Gastrocnemius medialis (tissue), 4 donors: ENCODE measurements at regions not wholly inside any gene's neighbourhood (a gene's known extent, or its start where the extent isn't known, plus 50 kb on each side); places are given as distances from the start of the nearest gene placed in this dataset.
A peak's percentile ranks its signal among the peaks of the same experiment; 100 is the strongest.

ENCODE experiments used
- ATAC-seq, 2 donors: fragments of 150-250 bp; one replicate each; pipeline ENCODE4 v1.9.1; 2016
- DNase-seq, 2 donors: peaks; one replicate each; pipeline ENCODE4 v3.0.0-alpha.2; 2019
- H3K27ac ChIP-seq, 4 donors: fragments of 200-600 bp; sonication (generic); 1 replicate in 1 of 4; 2 replicates in 3 of 4; pipeline ENCODE4 v1.5.1; 2016 to 2018; ENCODE audit warnings: mild to moderate bottlenecking in 2 of 4, moderate library complexity in 1 of 4
- H3K27me3 ChIP-seq, 3 donors: fragments of 200-600 bp; sonication (generic) in 2 of 3; 1 replicate in 1 of 3; 2 replicates in 2 of 3; pipeline versions ENCODE4 v1.5.1 to v1.6.0; 2016 to 2019; ENCODE audit warnings: mild to moderate bottlenecking in 1 of 3, moderate library complexity in 1 of 3
- H3K36me3 ChIP-seq, 2 donors: fragments of 200-600 bp; sonication (generic) in 1 of 2; one replicate each; pipeline ENCODE4 v1.5.1; 2017 to 2018
- H3K4me1 ChIP-seq, 2 donors: fragments of 200-600 bp; sonication (generic) in 1 of 2; one replicate each; pipeline ENCODE4 v1.5.1; 2016 to 2017; ENCODE audit warnings: mild to moderate bottlenecking in 2 of 2
- H3K4me3 ChIP-seq, 4 donors: fragments of 200-600 bp; sonication (generic) in 3 of 4; 1 replicate in 1 of 4; 2 replicates in 3 of 4; pipeline ENCODE4 v1.5.1; 2016 to 2019; ENCODE audit warnings: mild to moderate bottlenecking in 2 of 4
- H3K9me3 ChIP-seq, 3 donors: fragments of 200-600 bp; sonication (generic) in 2 of 3; 1 replicate in 1 of 3; 2 replicates in 2 of 3; pipeline ENCODE4 v1.5.1; 2016 to 2019
- POLR2A ChIP-seq, 2 donors: fragments of 450-650 bp; IDR thresholded peaks; one replicate each; pipeline ENCODE4 v1.6.1; 2017; ENCODE audit warnings: antibody characterized with exemption in 2 of 2, mild to moderate bottlenecking in 2 of 2, moderate library complexity in 2 of 2
- in situ Hi-C, 4 donors: fragments of 200-750 bp; cut with MboI; loops; one replicate each; pipeline versions ENCODE4 v1.15.0 to v1.8.0; 2017; ENCODE audit warnings: low sequenced_read_pairs in 4 of 4
- intact Hi-C: fragments of 100-400 bp; cut with DNase I; formaldehyde crosslinking; loops from one replicate; pipeline ENCODE4 v1.15.1; 2023; ENCODE audit warnings: low total_unique reads
- TF ChIP-seq, protein P1 (sequence below), 5 experiments: fragments of 450-650 bp in 3 of 5; fragments of 200-600 bp in 2 of 5; sonication (generic) in 2 of 5; IDR thresholded peaks in 4 of 5; conservative IDR thresholded peaks in 1 of 5; 1 replicate in 4 of 5; 2 replicates in 1 of 5; pipeline ENCODE4 v1.5.1; 2016 to 2019; ENCODE audit warnings: antibody characterized with exemption in 5 of 5, mild to moderate bottlenecking in 3 of 5, moderate library complexity in 3 of 5

DNA sequence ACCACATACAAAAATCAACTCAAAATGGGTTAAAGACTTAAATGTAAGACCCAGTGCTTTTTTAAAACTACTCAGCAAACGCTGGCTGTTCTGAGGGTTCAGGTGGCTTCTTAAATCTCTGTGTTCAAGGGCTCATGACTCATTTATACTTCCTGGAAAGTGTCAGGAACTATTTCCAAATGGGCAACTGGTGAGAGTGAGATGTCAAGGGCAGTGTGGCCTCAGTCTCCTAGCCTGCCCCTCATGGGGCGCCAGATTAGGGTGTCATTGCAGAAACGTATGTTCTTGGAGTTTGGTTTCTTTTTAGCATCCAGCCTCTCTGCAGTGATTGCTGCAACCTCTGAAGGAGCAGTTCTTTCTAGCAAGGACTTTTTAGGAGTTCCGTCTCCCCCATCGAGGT is 485.4 kb downstream of the TNS1 start:
- intact Hi-C loops (loop anchor here (10.0 kb wide), 1 partner anchor 197 kb away; no protein-coding TSS in a partner anchor), in situ Hi-C loops (loop anchor here (10.0 to 25.0 kb wide), 8 partner anchors 195 to 1005 kb away; no protein-coding TSS in a partner anchor)
- ATAC-seq (peak; percentile 75 to 92), DNase-seq (peak in 1 of 2 donors; percentile 24)
- H3K4me3 ChIP-seq = no peak overlapping the region
- TF ChIP-seq POLR2A (IDR thresholded peaks at IDR 0.05) = no peak
- TF ChIP-seq, protein P1, sequence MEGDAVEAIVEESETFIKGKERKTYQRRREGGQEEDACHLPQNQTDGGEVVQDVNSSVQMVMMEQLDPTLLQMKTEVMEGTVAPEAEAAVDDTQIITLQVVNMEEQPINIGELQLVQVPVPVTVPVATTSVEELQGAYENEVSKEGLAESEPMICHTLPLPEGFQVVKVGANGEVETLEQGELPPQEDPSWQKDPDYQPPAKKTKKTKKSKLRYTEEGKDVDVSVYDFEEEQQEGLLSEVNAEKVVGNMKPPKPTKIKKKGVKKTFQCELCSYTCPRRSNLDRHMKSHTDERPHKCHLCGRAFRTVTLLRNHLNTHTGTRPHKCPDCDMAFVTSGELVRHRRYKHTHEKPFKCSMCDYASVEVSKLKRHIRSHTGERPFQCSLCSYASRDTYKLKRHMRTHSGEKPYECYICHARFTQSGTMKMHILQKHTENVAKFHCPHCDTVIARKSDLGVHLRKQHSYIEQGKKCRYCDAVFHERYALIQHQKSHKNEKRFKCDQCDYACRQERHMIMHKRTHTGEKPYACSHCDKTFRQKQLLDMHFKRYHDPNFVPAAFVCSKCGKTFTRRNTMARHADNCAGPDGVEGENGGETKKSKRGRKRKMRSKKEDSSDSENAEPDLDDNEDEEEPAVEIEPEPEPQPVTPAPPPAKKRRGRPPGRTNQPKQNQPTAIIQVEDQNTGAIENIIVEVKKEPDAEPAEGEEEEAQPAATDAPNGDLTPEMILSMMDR (IDR thresholded peaks at IDR 0.05 in 4 of 5, conservative IDR thresholded peaks at IDR 0.05 in 1 of 5) = no peak
- no peak overlapping the region for H3K27ac ChIP-seq
- no peaks in the 10 kb centered on the region for H3K9me3 ChIP-seq
- H3K36me3 ChIP-seq = no peaks in the 10 kb centered on the region
- H3K4me1 ChIP-seq = peaks cover 0 to 6% of the 10 kb centered on the region in 2 donors
- H3K27me3 ChIP-seq = no peaks in the 10 kb centered on the region

DNA sequence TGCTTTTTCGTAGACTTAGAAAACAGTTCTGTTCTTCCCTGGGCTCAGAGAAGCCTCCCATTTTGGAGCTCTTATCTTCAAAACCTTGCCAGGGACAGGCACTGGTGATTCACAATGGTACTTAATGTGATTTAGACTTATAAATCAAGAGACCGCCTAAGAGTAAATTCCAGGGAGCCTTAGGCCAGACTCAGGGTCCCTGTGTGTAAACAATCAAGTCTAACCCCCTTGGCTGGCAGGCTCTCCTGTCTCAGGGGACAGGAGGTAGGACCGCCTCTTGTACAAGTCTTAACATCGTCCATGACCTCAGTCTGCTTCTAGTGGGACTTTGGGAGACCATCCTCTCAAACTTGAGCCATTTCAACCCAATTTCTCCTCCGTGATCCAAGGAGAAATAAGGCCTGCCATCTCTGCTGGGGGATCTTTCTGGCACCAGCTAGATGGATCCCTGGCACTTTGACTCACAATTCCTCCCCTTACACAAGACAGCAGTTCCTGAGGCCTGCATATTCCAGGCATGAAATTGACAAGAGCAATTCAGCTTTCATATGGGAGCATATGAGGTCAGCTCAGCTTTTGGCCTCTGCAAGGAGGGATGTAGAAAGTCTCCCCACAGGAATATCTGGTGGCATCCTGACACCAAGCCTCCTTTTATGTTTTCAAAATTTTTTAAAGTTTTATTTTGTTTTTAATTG is 487.0 kb downstream of the TNS1 start:
- ATAC-seq (no peak), DNase-seq (no peak)
- Histone ChIP-seq H3K4me1 (peaks cover 0 to 6% of the 10 kb centered on the region in 2 donors), H3K27me3 (no peaks in the 10 kb centered on the region), H3K36me3 (no peaks in the 10 kb centered on the region), H3K9me3 (no peaks in the 10 kb centered on the region), H3K4me3 (no peak overlapping the region), H3K27ac (no peak overlapping the region)
- TF ChIP-seq, protein P1 (IDR thresholded peaks at IDR 0.05 in 4 of 5, conservative IDR thresholded peaks at IDR 0.05 in 1 of 5) = no peak
- TF ChIP-seq POLR2A (IDR thresholded peaks at IDR 0.05) = no peak
- intact Hi-C loops = loop anchor here (10.0 kb wide), 1 partner anchor 199 kb away; no protein-coding TSS in a partner anchor
- in situ Hi-C loops = loop anchor here (10.0 to 25.0 kb wide), 8 partner anchors 197 to 1003 kb away; no protein-coding TSS in a partner anchor

DNA sequence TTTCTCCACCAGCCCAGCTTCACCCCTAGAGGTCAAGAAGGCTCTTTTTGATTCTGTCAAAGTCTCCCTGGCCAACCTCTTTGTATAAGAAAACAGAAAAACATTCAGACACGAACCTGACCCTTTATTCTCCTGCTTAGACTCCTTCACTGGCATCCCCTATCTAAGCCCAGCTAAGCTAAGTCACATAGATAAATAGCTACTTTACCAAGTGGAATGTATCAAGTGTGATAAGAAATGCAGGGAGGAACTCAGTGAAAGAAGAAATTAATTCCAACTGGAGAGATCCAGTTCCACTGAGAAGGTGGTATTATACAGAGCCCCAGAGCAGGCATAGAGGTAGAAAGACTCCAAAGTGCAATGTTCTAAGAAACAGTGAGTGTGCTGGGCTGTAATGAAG is 489.5 kb downstream of the TNS1 start:
- in situ Hi-C loops = loop anchor here (5.0 to 25.0 kb wide), 10 partner anchors 199 to 1001 kb away; no protein-coding TSS in a partner anchor
- no peaks in the 10 kb centered on the region for H3K27me3 ChIP-seq
- H3K9me3 ChIP-seq = no peaks in the 10 kb centered on the region
- no peak overlapping the region for H3K27ac ChIP-seq
- no peak for DNase-seq
- H3K36me3 ChIP-seq = no peaks in the 10 kb centered on the region
- no peak overlapping the region for H3K4me3 ChIP-seq
- TF ChIP-seq, protein P1 (IDR thresholded peaks at IDR 0.05 in 4 of 5, conservative IDR thresholded peaks at IDR 0.05 in 1 of 5) = no peak
- no peak for TF ChIP-seq POLR2A (IDR thresholded peaks at IDR 0.05)
- H3K4me1 ChIP-seq = peaks cover 0 to 6% of the 10 kb centered on the region in 2 donors
- no peak for ATAC-seq
- intact Hi-C loops = loop anchor here (5.0 to 10.0 kb wide), 2 partner anchors 202 to 346 kb away; no protein-coding TSS in a partner anchor

DNA sequence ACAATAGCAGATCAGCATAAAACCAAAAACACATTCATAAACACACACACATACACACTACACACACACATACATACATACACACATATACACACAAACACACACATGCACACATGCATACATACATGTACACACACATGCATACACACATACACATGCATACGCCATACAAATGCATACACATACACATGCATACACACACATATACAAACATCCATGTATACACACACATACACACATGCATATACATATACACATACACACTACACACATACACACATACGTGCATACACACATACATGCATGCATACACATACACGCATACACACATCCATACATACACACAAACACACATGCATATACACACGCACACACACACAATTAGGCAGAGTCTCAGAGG is 490.1 kb downstream of the TNS1 start:
- Histone ChIP-seq H3K4me1 (peaks cover 0 to 6% of the 10 kb centered on the region in 2 donors), H3K36me3 (no peaks in the 10 kb centered on the region), H3K9me3 (no peaks in the 10 kb centered on the region), H3K27ac (no peak overlapping the region), H3K27me3 (no peaks in the 10 kb centered on the region), H3K4me3 (no peak overlapping the region)
- in situ Hi-C loops (loop anchor here (5.0 to 25.0 kb wide), 10 partner anchors 200 to 1000 kb away; no protein-coding TSS in a partner anchor), intact Hi-C loops (loop anchor here (5.0 to 10.0 kb wide), 2 partner anchors 202 to 345 kb away; no protein-coding TSS in a partner anchor)
- ATAC-seq (no peak), DNase-seq (no peak)
- TF ChIP-seq, protein P1 (IDR thresholded peaks at IDR 0.05 in 4 of 5, conservative IDR thresholded peaks at IDR 0.05 in 1 of 5) = no peak
- TF ChIP-seq POLR2A (IDR thresholded peaks at IDR 0.05) = no peak
